NCI-H146 treated with DMSO at 0.1 percent for 48 hours (cell line): ENCODE measurements at regions not wholly inside any gene's neighbourhood (a gene's known extent, or its start where the extent isn't known, plus 50 kb on each side); places are given as distances from the start of the nearest gene placed in this dataset.
"Not testable (repeated sequence)": the region's sequence is repeated elsewhere in the genome, so short reads cannot be mapped to it uniquely, and the experiment has no call there.

Experiments
- DNase-seq: peaks from one replicate; lab custom pipeline; 2025; ENCODE audit not compliant: unreplicated experiment; lab: John Stamatoyannopoulos, UW

DNA sequence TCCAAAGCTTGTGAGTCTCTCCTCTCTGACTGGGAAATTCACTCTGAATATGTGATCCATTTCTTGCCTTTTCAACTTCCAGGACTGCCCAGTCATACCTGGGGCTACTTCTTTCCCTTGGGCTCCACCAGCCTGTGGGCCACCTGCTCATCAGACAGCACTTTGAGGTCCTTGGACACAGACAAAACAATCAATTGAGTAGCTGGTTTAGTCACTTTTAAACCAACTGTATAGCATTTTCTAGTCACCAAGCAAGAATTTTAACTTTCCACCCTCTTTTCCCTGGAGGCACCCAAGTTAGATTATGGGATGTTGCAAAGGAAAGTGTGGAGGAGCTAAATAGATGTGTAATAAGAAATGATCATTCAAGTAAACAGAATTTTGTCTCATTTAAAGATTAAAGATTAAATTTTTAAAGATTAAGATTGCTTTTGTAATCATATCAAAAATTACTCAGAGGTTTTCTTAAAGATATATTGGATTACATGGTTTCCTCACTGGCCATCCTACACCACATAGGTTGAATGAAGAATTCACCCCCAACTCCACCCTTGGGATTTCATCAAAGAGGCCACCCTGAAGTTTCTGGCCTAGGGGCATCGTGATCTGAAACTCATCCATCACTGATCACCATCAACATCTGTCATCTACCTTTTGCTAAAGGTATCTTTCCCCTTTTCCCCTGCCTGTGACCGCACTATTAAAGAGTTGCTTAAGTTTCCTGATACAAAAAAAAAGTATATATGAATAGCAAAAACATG is 219.2 kb upstream of the NR5A2 start:
- DNase-seq, result no peak

GRCh38 chr1:199809311-199809710 is 218.2 kb upstream of the NR5A2 start:
- DNase-seq, result no peak

GRCh38 chr1:199811163-199811562 is 216.3 kb upstream of the NR5A2 start:
- DNase-seq, result no peak

GRCh38 chr1:199813198-199813597 is 214.3 kb upstream of the NR5A2 start:
- DNase-seq, result no peak

DNA sequence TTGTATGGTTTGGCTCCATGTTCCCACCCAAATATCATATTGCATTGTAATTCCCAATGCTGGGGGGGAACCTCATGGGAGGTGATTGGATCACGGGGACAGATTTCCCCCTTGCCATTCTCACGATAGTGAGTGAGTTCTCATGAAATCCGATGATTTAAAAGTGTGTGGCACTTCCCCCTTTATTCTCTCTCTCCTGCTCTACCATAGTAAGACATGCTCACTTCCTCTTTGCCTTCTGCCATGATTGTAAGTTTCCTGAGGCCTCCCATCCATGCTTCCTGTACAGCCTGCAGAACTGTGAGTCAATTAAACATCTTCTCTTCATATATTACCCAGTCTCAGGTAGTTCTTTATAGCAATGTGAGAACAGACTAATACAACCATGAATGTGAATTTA is 211.6 kb upstream of the NR5A2 start:
- no peak for DNase-seq

GRCh38 chr1:199817266-199817665 is 210.2 kb upstream of the NR5A2 start:
- DNase-seq, result no peak

DNA sequence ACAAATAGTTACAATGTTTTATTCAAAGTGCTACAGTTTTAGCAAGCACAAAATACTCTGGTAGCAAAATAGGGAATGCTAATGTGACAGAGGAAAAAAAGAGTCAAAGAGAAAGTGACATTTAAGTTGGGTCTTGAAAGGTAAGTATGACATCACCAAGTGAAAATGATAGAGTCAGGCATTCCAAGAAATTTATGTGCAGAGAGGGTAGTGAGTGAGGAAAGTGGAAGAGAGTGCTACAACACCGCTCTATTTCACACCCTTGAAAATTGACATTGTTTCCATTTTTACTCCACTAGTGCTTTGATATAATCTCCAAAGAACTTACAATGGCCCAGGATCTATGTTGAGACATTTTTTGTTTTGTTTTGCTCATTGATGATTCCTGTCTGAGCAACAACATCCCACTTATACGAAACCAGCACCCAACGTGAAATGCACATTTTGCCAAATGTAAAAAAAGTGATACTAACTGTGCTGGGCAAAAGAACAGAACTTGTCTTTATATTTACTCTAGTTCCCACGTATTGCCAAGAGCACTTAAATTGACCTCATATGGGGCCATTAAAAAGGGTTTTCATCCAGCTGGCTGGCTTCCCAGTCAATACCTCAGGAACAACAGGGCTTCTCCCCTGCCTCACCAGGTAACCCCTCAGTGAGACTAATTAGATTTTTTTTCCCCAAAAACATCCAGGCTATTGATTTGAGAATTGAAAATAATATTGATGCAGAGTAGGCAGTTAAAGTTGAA is 206.3 kb upstream of the NR5A2 start:
- no peak for DNase-seq

GRCh38 chr1:199832451-199832850 is 195.1 kb upstream of the NR5A2 start:
- no peak for DNase-seq

DNA sequence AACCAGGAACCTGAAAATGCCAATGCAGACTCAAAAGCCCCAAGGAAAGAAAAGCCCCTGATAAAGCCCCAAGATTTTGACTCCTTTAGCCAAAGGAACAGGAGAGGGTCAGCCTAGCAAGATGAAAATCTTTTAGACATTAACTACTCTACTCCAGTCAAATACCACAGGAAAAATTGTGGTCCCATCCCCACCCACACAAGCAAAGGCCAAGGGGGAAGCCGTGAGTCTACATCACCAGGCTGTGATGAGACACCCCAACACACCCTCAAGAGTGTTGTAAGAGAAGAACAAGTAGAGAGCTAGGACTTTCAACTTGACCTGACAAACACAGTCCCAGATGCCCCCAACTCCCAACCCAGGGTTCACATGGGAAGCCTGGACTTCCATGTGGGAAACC is 192.8 kb upstream of the NR5A2 start:
- no peak for DNase-seq

DNA sequence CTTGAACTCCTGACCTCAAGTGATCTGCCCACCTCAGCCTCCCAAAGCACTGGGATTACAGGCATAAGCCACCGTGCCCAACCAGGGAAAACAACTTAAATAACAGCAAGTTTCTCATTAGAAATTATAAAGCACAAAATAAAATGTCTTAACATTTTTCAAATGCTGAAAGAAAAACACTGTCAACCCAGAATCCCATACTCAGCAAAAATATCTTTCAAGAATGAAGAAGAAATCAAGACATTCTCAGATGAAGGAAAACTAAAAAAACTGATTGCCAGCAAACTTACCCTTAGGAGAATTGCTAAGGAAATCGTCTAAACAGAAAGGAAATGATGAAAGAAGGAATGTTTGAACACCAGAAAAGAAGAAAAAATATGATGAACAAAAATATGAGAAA is 191.1 kb upstream of the NR5A2 start:
- DNase-seq, result no peak

GRCh38 chr1:199837321-199837720 is 190.2 kb upstream of the NR5A2 start:
- DNase-seq, result no peak

DNA sequence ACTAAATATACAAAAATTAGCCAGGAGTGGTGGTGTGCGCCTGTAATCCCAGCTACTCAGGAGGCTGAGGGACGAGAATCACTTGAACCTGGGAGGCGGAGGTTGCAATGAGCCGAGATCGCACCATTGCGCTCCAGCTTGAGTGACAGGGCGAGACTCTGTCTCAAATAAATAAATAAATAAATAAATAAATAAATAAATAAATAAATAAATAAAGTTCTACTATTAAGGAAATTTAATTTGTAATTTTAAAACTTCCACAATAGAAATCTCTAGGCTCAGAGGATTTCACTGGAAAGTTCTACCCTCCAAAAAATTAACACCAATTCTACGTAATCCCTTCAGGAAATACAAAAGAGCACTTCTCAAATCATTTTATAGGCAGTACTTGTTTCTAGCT is 187.9 kb upstream of the NR5A2 start:
- not testable (repeated sequence) for DNase-seq

DNA sequence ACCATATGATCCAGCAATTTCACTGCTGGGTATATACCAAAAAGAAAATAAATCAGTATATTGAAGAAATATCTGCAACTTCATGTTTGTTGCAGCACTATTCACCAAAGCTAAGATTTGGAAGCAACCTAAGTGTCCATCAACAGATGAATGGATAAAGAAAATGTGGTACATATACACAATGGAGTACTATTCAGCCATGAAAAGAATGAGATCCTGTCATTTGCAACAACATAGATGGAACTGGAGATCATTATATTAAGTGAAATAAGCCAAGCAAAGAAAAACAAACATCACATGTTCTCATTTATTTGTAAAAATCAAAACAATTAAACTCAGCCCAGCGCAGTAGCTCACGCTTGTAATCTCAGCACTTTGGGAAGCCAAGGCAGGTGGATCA is 184.4 kb upstream of the NR5A2 start:
- DNase-seq, result not testable (repeated sequence)

DNA sequence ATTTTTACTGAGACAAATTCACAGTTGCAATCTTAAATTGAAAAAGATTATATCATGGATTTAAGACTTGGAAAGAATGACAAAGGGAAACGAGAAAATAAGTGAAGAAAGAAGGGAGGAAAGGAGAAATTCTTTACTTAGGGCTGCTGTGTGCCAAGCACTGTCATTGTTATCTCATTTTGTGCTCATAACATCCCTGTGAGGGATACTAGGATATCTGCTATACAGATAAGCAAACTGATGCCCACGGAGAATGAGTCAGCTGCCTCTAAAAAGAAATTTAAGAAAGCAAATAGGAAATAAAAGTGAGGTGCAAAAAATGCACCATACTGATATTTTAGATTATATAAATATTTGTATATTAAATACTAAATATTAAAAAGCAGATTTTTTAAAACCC is 183.6 kb upstream of the NR5A2 start:
- no peak for DNase-seq

- no peak for DNase-seq
These were observed 180.5 kb upstream of the NR5A2 start for GRCh38 chr1:199847021-199847420.

DNA sequence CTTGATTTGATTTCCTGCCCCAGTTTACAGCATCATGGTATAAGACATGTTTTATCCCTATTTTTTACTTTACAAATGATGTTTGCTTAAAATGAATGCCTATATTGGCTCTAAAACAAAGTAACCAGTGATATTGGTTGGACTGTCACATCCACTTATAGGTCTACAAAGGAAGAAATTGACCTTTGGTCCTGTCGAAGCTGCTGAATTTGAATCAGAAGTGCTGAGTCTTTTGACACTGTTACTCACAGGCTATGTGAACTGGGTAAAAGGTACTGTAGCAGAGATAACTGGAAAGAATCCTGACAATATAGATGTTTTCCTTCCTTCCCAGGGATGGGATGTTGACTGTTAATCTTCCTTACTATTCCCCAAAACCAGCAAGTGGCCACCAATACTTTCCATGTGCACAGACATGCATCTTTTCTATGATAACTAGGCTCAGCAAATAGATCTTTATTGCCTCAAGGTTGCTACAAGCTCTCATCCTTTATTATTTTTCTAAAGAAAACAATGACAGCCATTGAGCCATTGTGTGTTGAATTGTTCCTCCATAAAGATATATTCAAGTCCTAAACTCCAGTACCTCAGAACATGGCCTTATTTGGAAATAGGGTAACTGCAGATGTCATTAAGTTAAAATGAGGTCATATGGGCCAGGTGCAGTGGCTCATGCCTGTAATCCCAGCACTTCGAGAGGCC is 175.9 kb upstream of the NR5A2 start:
- DNase-seq, result no peak

GRCh38 chr1:199854686-199855321 is 172.7 kb upstream of the NR5A2 start:
- no peak for DNase-seq

- no peak for DNase-seq
These were observed 171.9 kb upstream of the NR5A2 start for GRCh38 chr1:199855580-199855979.

- DNase-seq, result no peak
These were observed 171.2 kb upstream of the NR5A2 start for GRCh38 chr1:199856216-199856780.

GRCh38 chr1:199857108-199857507 is 170.4 kb upstream of the NR5A2 start:
- DNase-seq, result no peak

DNA sequence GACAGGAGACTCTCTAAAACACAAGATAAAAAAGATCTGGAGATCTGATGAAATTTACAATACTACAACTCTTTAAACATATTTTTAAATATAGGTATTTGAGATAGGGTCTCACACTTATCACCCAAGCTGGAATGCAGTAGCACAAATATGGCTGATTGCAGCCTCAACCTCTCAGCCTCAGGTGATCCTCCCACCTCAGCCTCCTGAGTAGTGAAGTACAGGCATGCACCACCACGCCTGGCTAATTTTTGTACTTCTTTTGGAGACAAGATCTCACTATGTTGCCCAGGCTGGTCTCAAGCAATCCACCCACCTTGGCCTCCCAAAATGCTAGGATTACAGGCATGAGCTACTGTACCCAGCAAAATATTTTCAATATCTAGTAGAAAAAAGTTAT is 170.0 kb upstream of the NR5A2 start:
- no peak for DNase-seq
